Fibroblast of pulmonary artery (primary cell): ENCODE measurements at regions not wholly inside any gene's neighbourhood (a gene's known extent, or its start where the extent isn't known, plus 50 kb on each side); places are given as distances from the start of the nearest gene placed in this dataset.
A peak's percentile ranks its signal among the peaks of the same experiment; 100 is the strongest.

ENCODE experiments used
- DNase-seq: peaks from one replicate; pipeline ENCODE4 v3.0.0-alpha.2; 2010; ENCODE audit warnings: low read depth
- H3K4me3 ChIP-seq: replicated peaks from 2 replicates; pipeline ENCODE4 v1.5.1; 2011; ENCODE audit warnings: low read depth, mild to moderate bottlenecking, control low read depth, low read length, moderate library complexity
- TF ChIP-seq, protein P1 (sequence below): IDR thresholded peaks from 2 replicates; pipeline ENCODE4 v1.5.1; 2011; ENCODE audit warnings: mild to moderate bottlenecking, control low read depth, low read length, inconsistent platforms; ENCODE audit errors: missing control alignments

DNA sequence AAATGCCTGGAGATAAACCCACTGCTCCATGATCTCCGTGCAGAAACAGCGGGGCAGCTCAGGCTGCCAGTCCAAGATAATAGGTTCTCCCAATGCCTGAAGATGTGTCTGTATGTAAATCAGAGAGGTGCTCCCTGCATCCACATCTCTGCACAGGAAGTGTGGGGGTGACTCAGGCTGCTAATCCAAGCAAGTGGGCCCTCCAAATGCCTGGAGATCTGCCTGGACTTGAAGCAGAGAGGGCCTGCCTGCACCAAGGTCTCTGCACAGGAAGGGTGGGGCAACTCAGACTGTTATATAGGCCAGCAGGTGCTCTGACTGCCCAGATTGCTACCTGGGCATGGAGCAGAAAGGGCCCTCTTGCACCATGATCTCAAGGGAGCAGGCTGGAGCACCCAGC is 504.7 kb downstream of the LRFN5 start:
- TF ChIP-seq, protein P1, sequence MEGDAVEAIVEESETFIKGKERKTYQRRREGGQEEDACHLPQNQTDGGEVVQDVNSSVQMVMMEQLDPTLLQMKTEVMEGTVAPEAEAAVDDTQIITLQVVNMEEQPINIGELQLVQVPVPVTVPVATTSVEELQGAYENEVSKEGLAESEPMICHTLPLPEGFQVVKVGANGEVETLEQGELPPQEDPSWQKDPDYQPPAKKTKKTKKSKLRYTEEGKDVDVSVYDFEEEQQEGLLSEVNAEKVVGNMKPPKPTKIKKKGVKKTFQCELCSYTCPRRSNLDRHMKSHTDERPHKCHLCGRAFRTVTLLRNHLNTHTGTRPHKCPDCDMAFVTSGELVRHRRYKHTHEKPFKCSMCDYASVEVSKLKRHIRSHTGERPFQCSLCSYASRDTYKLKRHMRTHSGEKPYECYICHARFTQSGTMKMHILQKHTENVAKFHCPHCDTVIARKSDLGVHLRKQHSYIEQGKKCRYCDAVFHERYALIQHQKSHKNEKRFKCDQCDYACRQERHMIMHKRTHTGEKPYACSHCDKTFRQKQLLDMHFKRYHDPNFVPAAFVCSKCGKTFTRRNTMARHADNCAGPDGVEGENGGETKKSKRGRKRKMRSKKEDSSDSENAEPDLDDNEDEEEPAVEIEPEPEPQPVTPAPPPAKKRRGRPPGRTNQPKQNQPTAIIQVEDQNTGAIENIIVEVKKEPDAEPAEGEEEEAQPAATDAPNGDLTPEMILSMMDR: no peak
- no peak overlapping the region for H3K4me3 ChIP-seq

DNA sequence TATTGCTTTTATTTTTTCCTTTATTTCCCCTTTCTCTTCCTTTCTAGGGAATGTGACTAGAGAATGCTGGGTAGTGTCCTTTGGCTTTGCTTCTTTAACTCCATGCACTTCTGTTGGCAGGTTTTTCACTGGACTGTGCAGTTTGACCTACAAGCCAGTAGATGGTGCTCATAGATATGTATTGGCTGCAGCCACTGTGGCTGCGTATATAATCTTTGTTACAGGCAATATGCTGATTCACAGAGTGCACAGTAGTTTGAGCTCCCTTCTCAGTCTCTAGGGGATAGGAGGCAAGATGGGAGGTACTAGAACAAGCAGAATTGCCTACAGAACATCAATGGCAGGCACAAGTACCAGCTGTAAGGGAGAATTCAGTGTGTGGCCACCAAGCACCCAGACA is 503.5 kb downstream of the LRFN5 start:
- DNase-seq: peak; percentile 70
- TF ChIP-seq, protein P1: peak; percentile 78
- H3K4me3 ChIP-seq: no peak overlapping the region

More for the DNA sequence above, 504.7 kb downstream of the LRFN5 start:
- DNase-seq: no peak

DNA sequence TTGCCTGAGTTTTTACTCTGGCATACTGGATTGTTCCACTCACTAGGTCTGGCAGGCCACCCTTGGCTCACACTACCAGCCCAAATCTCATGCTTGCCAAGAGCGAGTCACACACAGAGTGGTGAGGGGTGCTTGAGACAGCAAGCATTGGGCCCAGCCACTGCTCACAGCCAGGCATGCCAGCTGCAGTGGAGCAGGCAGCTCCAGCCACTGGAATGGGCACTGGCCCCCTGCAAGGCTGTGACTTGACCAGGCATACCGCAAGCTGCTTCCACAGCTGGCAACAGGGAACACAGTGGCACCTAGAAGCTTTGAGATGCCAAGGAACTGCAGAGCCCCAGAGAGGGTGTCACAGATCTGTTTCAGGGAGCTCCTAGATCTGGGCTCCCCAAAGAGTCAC is 488.5 kb downstream of the LRFN5 start:
- no peak for DNase-seq
- no peak overlapping the region for H3K4me3 ChIP-seq
- TF ChIP-seq, protein P1: no peak

DNA sequence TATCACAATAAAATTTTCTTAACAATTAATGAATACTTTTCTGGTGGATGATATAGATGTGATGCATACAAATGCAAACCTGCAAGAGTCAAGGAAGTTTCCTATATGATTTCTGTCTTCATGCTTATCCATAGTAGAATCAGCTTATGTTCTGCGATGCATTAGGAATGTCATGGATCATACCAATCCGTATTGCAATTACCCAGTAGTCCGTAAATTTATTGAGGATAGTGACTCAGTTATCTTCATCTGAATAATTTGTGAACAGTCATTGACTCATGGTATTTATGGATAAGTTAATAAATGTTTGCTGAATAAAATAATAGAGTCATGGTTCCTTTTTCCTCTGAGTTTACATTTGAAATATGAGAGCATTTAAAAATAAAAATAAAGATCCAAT is 483.4 kb downstream of the LRFN5 start:
- TF ChIP-seq, protein P1: no peak
- H3K4me3 ChIP-seq: no peak overlapping the region
- DNase-seq: no peak

DNA sequence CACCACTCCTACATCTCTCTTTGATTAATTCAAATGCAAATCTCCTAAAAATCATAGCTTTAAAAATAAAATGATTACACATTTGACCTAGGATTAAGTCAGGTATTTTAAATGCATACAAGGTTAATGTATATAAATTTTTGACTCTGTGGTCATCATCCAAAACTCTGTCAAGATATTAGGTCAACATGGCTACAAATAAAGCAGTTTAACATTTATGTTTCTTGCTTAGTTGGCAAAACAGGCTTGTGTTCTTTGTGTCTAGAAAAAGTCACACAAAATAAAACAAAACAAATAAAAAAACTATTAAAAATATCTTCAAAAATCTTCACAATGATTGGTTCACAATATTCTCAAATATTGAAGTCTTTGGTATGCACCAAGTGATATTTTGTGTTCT is 473.2 kb downstream of the LRFN5 start:
- no peak for DNase-seq
- H3K4me3 ChIP-seq: no peak overlapping the region
- TF ChIP-seq, protein P1: no peak

DNA sequence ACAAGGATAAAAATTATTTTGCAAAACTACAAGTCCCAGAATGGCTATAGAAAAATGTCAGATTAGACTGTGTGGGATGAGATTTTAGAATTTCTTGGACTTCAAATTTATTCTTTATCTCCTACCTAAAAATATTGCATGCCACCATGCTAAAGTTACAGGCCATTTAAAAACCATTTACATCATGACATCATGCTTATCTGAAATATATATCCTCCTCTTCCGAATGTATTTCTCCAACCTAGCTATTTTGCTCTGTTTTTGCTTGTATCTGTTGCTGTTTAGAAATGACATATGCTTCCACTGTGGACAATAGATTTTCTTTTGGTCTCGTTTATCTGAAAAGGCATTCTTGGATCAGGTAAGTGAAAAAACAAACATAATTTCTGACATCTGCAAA is 471.7 kb downstream of the LRFN5 start:
- no peak for DNase-seq
- no peak overlapping the region for H3K4me3 ChIP-seq
- TF ChIP-seq, protein P1: no peak

DNA sequence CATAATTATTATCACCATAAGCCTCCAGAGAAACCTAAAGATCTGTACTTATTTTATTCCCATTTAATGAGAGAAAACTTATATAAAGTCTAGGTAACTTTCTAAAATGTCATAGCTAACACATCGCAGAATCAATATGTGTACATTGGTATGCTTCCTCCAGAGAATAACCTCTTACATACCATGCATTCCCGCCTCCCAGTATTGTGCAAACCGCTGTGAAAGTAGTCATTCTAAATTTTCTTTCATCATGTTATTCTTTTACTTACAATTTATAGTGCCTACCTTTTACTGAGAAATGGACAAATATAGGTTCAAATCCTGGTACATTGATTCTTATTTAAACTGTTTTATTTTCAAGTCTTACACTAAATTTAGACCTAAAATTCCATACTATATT is 463.4 kb downstream of the LRFN5 start:
- no peak overlapping the region for H3K4me3 ChIP-seq
- TF ChIP-seq, protein P1: no peak
- peak; percentile 5 for DNase-seq
